Mesendoderm (in vitro differentiated cells): ENCODE measurements at regions not wholly inside any gene's neighbourhood (a gene's known extent, or its start where the extent isn't known, plus 50 kb on each side); places are given as distances from the start of the nearest gene placed in this dataset.

Experiments
- DNase-seq: peaks from one replicate; pipeline ENCODE4 v3.0.0; 2013
- H2AK5ac ChIP-seq: 2 replicates; pipeline ENCODE4 v1.6.1; 2013; ENCODE audit warnings: low read length, inconsistent platforms
- H2BK120ac ChIP-seq: 2 replicates; pipeline ENCODE4 v1.6.1; 2013; ENCODE audit warnings: low read depth, mild to moderate bottlenecking, low read length, moderate library complexity, mixed read lengths
- H2BK15ac ChIP-seq: replicated peaks from 2 replicates; pipeline ENCODE4 v1.6.1; 2013; ENCODE audit warnings: low read depth, mild to moderate bottlenecking, moderate library complexity
- H2BK5ac ChIP-seq: 2 replicates; pipeline ENCODE4 v1.6.1; 2013; ENCODE audit warnings: low read length, inconsistent platforms
- H3K18ac ChIP-seq: 2 replicates; pipeline ENCODE4 v1.6.1; 2013; ENCODE audit warnings: mild to moderate bottlenecking, low read length, mixed read lengths
- H3K23ac ChIP-seq: one replicate; pipeline ENCODE4 v1.6.1; 2013; ENCODE audit warnings: low read length
- H3K27ac ChIP-seq: 2 replicates; pipeline ENCODE4 v1.5.1; 2013; ENCODE audit warnings: low read depth, mild to moderate bottlenecking, inconsistent platforms, low read length, moderate library complexity
- H3K27me3 ChIP-seq: 2 replicates; pipeline ENCODE4 v1.6.1; 2013; ENCODE audit warnings: low read length, control low read depth, mild to moderate bottlenecking, inconsistent platforms; ENCODE audit not compliant: insufficient read depth, poor library complexity
- H3K36me3 ChIP-seq: 2 replicates; pipeline ENCODE4 v1.6.1; 2013; ENCODE audit warnings: low read length, inconsistent platforms; ENCODE audit not compliant: control insufficient read depth, insufficient read depth
- H3K4ac ChIP-seq: one replicate; pipeline ENCODE4 v1.6.1; 2013; ENCODE audit warnings: low read depth, mild to moderate bottlenecking, low read length, moderate library complexity
- H3K4me1 ChIP-seq: 2 replicates; pipeline ENCODE4 v1.6.1; 2013; ENCODE audit warnings: low read depth, low read length, inconsistent platforms; ENCODE audit not compliant: control insufficient read depth
- H3K4me2 ChIP-seq: 2 replicates; pipeline ENCODE4 v1.6.1; 2013; ENCODE audit warnings: low read length
- H3K4me3 ChIP-seq: 2 replicates; pipeline ENCODE4 v1.5.1; 2013; ENCODE audit warnings: mild to moderate bottlenecking, low read length
- H3K56ac ChIP-seq: one replicate; pipeline ENCODE4 v1.6.1; 2013; ENCODE audit warnings: low read length
- H3K79me1 ChIP-seq: 2 replicates; pipeline ENCODE4 v1.6.1; 2013; ENCODE audit warnings: low read length, inconsistent platforms
- H3K79me2 ChIP-seq: 2 replicates; pipeline ENCODE4 v1.6.1; 2013; ENCODE audit warnings: mild to moderate bottlenecking, low read length; ENCODE audit not compliant: control insufficient read depth, insufficient read depth
- H3K9ac ChIP-seq: 2 replicates; pipeline ENCODE4 v1.6.1; 2013; ENCODE audit warnings: low read length, inconsistent platforms
- H4K5ac ChIP-seq: one replicate; pipeline ENCODE4 v1.6.1; 2013; ENCODE audit warnings: low read length
- H4K8ac ChIP-seq: one replicate; pipeline ENCODE4 v1.6.1; 2013; ENCODE audit warnings: low read depth, mild to moderate bottlenecking, control low read depth, low read length, moderate library complexity
- WGBS: extraction: QIAGEN DNeasy Blood & Tissue Kit; methylation state at CpG from one replicate; pipeline ENCODE4 v1.1.7; 2013; ENCODE audit warnings: low lambda C conversion rate, missing lambda C conversion rate; ENCODE audit not compliant: insufficient coverage; ENCODE audit errors: extremely low coverage; 5-methylcytosine and 5-hydroxymethylcytosine counted together

GRCh38 chr2:42868874-42869273, 76.5 kb upstream of the HAAO start:
- Histone ChIP-seq H3K79me1 (no peaks in the 10 kb centered on the region), H3K18ac (no peak overlapping the region)
- WGBS: no CpG with 5 or more reads among the region's 2 CpGs

GRCh38 chr2:42868096-42868495, 75.7 kb upstream of the HAAO start:
- H3K27me3 ChIP-seq: no peaks in the 10 kb centered on the region
- no peak overlapping the region for H2BK5ac ChIP-seq
- H3K79me1 ChIP-seq: no peaks in the 10 kb centered on the region
- H2BK120ac ChIP-seq: no peak overlapping the region
- H3K4me3 ChIP-seq: no peak overlapping the region
- no peak overlapping the region for H3K4me2 ChIP-seq
- no peak overlapping the region for H3K9ac ChIP-seq
- no CpG with 5 or more reads among the region's 3 CpGs for WGBS
- no peak overlapping the region for H3K56ac ChIP-seq
- no peak overlapping the region for H3K4ac ChIP-seq
- no peak for DNase-seq
- H3K27ac ChIP-seq: no peak overlapping the region
- H3K79me2 ChIP-seq: no peaks in the 10 kb centered on the region
- H3K23ac ChIP-seq: no peak overlapping the region
- no peak overlapping the region for H4K8ac ChIP-seq
- H3K36me3 ChIP-seq: no peaks in the 10 kb centered on the region
- H2AK5ac ChIP-seq: no peak overlapping the region
- no peaks in the 10 kb centered on the region for H3K4me1 ChIP-seq
- H4K5ac ChIP-seq: no peak overlapping the region
- no peak overlapping the region for H3K18ac ChIP-seq
- H2BK15ac ChIP-seq: no peak overlapping the region

More at GRCh38 chr2:42868874-42869273, 76.5 kb upstream of the HAAO start:
- Histone ChIP-seq H3K23ac (no peak overlapping the region), H3K56ac (no peak overlapping the region), H3K27me3 (no peaks in the 10 kb centered on the region), H3K4me3 (no peak overlapping the region), H3K9ac (no peak overlapping the region), H2BK5ac (no peak overlapping the region), H4K8ac (no peak overlapping the region), H3K79me2 (no peaks in the 10 kb centered on the region), H3K4ac (no peak overlapping the region), H2BK15ac (no peak overlapping the region), H3K4me1 (no peaks in the 10 kb centered on the region), H3K36me3 (no peaks in the 10 kb centered on the region), H4K5ac (no peak overlapping the region), H3K4me2 (no peak overlapping the region), H3K27ac (no peak overlapping the region), H2BK120ac (no peak overlapping the region), H2AK5ac (no peak overlapping the region)
- no peak for DNase-seq

- Histone ChIP-seq H3K36me3 (no peaks in the 10 kb centered on the region), H3K18ac (no peak overlapping the region), H3K4me1 (no peaks in the 10 kb centered on the region), H4K8ac (no peak overlapping the region), H4K5ac (no peak overlapping the region), H3K4me3 (no peak overlapping the region), H3K4ac (no peak overlapping the region), H3K27me3 (no peaks in the 10 kb centered on the region), H3K79me1 (no peaks in the 10 kb centered on the region), H3K23ac (no peak overlapping the region), H2BK5ac (no peak overlapping the region), H2AK5ac (no peak overlapping the region), H3K79me2 (no peaks in the 10 kb centered on the region), H2BK15ac (no peak overlapping the region), H2BK120ac (no peak overlapping the region), H3K56ac (no peak overlapping the region), H3K27ac (no peak overlapping the region), H3K9ac (no peak overlapping the region), H3K4me2 (no peak overlapping the region)
- WGBS: no CpG with 5 or more reads among the region's 11 CpGs
- no peak for DNase-seq
Measured at GRCh38 chr2:42867093-42868065, 75.0 kb upstream of the HAAO start.

GRCh38 chr2:42865884-42866881, 73.8 kb upstream of the HAAO start:
- no peak overlapping the region for H3K27ac ChIP-seq
- H3K27me3 ChIP-seq: no peaks in the 10 kb centered on the region
- H3K4ac ChIP-seq: no peak overlapping the region
- H3K79me1 ChIP-seq: no peaks in the 10 kb centered on the region
- H3K18ac ChIP-seq: no peak overlapping the region
- no peaks in the 10 kb centered on the region for H3K4me1 ChIP-seq
- no peak overlapping the region for H4K5ac ChIP-seq
- no peak overlapping the region for H3K23ac ChIP-seq
- H3K36me3 ChIP-seq: no peaks in the 10 kb centered on the region
- WGBS: no CpG with 5 or more reads among the region's 15 CpGs
- no peak overlapping the region for H3K4me2 ChIP-seq
- H2BK120ac ChIP-seq: no peak overlapping the region
- no peak overlapping the region for H2BK5ac ChIP-seq
- H2AK5ac ChIP-seq: no peak overlapping the region
- DNase-seq: no peak
- no peak overlapping the region for H2BK15ac ChIP-seq
- no peak overlapping the region for H4K8ac ChIP-seq
- no peak overlapping the region for H3K4me3 ChIP-seq
- no peak overlapping the region for H3K56ac ChIP-seq
- H3K9ac ChIP-seq: no peak overlapping the region
- H3K79me2 ChIP-seq: no peaks in the 10 kb centered on the region

GRCh38 chr2:42864641-42865280, 72.4 kb upstream of the HAAO start:
- no peaks in the 10 kb centered on the region for H3K79me1 ChIP-seq
- WGBS: no CpG with 5 or more reads among the region's 8 CpGs

More at GRCh38 chr2:42864641-42865280, 72.4 kb upstream of the HAAO start:
- Histone ChIP-seq H3K36me3 (no peaks in the 10 kb centered on the region), H2AK5ac (no peak overlapping the region), H4K5ac (no peak overlapping the region), H3K27ac (no peak overlapping the region), H2BK120ac (no peak overlapping the region), H4K8ac (no peak overlapping the region), H3K27me3 (no peaks in the 10 kb centered on the region), H3K9ac (no peak overlapping the region), H3K79me2 (no peaks in the 10 kb centered on the region), H3K56ac (no peak overlapping the region), H3K4ac (no peak overlapping the region), H3K4me2 (no peak overlapping the region), H3K4me1 (no peaks in the 10 kb centered on the region), H2BK15ac (no peak overlapping the region), H3K4me3 (no peak overlapping the region), H2BK5ac (no peak overlapping the region), H3K18ac (no peak overlapping the region), H3K23ac (no peak overlapping the region)
- no peak for DNase-seq
